ENCODE measurements at regions not wholly inside any gene's neighbourhood (a gene's known extent, or its start where the extent isn't known, plus 50 kb on each side); places are given as distances from the start of the nearest gene placed in this dataset.

DNA sequence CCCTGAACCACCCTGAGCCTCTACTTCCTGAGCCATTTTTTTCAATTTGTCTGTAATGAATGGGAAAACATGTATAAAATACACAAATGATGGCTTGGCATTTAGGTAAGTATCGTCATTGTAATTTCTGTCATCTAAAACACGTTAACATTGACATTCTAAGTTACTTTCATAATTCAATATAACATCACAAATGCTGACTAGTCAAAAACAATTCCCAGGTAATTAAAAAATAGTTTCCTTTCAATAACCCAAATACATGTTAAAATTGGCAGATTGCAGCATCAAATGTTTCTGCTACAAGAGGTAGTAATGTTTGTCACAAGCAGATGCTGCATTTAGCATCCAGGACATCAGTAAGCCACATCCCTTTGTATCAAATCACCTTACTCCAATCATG is 776.4 kb downstream of the KCTD16 start:
- no peak overlapping the region for H3K4me3 ChIP-seq (ENCODE audit: low read depth, low read length)
- no peak for DNase-seq (ENCODE audit: low read depth)
- TF ChIP-seq, protein P1, sequence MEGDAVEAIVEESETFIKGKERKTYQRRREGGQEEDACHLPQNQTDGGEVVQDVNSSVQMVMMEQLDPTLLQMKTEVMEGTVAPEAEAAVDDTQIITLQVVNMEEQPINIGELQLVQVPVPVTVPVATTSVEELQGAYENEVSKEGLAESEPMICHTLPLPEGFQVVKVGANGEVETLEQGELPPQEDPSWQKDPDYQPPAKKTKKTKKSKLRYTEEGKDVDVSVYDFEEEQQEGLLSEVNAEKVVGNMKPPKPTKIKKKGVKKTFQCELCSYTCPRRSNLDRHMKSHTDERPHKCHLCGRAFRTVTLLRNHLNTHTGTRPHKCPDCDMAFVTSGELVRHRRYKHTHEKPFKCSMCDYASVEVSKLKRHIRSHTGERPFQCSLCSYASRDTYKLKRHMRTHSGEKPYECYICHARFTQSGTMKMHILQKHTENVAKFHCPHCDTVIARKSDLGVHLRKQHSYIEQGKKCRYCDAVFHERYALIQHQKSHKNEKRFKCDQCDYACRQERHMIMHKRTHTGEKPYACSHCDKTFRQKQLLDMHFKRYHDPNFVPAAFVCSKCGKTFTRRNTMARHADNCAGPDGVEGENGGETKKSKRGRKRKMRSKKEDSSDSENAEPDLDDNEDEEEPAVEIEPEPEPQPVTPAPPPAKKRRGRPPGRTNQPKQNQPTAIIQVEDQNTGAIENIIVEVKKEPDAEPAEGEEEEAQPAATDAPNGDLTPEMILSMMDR (IDR thresholded peaks at IDR 0.05; ENCODE audit: insufficient read depth, low read length), result no peak

DNA sequence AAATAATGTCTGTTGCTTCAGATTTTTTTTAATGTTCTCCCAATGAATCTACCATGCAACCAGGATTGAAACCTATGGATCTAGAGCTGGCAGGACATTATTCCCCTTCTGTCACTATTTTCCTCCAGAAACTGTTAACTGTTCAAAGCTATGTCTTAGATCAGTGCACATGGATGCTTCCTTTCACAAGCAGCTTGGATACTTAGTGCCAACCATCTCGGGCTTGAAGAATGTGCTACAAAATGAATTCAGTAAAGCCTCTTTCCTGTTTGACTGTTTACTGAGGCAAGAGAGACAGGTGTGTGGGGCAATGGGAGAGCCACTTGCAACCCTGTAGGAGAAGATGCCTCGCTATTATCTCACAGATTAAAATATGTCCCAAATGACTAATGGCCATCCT is 774.8 kb downstream of the KCTD16 start:
- H3K4me3 ChIP-seq (ENCODE audit: low read depth, low read length), result no peak overlapping the region
- TF ChIP-seq, protein P1 (IDR thresholded peaks at IDR 0.05; ENCODE audit: insufficient read depth, low read length), result no peak

DNA sequence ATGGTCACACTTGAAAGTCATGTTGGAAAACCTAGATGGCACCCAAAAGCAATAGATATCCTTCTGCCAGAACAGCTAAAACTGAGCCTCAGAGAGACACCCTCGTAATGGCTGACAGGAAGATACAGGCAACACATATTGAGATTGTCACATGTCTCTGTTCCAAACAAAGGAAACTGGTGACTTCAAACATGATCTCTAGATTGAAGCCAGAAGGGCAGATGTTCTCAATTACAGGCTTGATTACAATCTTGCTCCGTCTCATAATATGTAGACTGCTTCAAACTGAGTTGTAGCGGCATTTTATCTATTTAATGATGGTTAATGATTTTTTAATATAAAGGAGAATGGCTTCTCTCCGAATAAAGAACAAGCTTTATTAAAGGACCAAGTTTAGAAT is 774.3 kb downstream of the KCTD16 start:
- no peak for DNase-seq (ENCODE audit: low read depth)
- H3K4me3 ChIP-seq (ENCODE audit: low read depth, low read length), result no peak overlapping the region
- TF ChIP-seq, protein P1 (IDR thresholded peaks at IDR 0.05; ENCODE audit: insufficient read depth, low read length), result no peak

More for the DNA sequence above, 774.8 kb downstream of the KCTD16 start:
- no peak for DNase-seq (ENCODE audit: low read depth)

DNA sequence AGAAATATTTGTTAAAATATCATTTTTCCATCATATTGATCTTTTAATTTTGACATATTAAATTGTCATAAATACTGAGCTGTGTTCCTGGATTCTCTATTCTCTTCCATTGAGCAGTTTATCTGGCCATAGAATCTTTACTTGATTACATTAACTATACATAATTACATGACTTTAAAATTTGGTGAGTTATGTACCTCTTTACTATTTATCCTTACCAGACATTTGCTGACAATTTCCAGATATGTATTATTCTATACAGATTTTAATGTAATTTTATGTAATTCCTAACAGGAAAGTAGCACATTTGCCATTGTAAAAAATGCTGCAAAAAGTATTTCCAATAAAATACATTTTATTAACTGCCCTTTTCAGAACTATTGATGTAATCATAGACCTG is 770.3 kb downstream of the KCTD16 start:
- TF ChIP-seq, protein P1 (IDR thresholded peaks at IDR 0.05; ENCODE audit: insufficient read depth, low read length), result no peak
- DNase-seq (ENCODE audit: low read depth), result no peak
- H3K4me3 ChIP-seq (ENCODE audit: low read depth, low read length), result no peak overlapping the region

DNA sequence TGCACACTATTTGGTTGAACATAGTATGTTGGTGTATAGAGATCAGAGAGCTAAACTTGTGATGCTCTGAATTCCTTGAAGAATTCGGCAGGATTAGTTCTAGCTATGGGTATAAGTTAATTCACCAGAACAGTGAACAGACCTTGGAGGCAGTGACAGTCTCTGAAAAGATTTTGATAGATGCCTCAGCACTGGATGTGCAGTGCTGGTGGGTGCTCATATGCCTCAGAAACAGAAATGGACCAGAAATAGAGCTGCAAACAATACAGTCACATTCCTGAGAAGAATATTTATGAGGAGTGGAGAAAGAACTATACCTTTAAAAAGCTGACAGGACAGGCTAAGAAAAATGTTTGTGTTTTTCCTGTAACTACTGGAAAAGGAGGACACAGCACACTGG is 747.7 kb downstream of the KCTD16 start:
- no peak overlapping the region for H3K4me3 ChIP-seq (ENCODE audit: low read depth, low read length)
- TF ChIP-seq, protein P1 (IDR thresholded peaks at IDR 0.05; ENCODE audit: insufficient read depth, low read length), result no peak
- no peak for DNase-seq (ENCODE audit: low read depth)

DNA sequence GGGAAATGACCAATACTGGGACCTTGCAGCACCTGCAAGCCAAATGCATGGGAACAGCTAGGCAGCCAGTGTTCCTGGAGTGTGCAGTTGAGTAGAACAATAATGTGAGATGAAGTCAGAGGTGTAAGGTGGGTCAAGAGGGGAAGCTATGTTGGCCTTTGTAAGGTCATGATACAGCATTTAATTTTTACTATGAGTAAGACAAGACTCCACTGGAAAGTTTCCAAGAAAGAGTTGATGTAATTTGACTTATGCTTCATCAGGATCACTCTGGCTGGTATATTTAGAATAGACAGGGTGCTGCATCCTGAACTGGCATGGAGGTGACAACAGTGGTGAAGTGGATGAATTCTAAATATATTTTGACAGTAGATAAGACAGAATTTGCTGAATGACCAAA is 744.8 kb downstream of the KCTD16 start:
- TF ChIP-seq, protein P1 (IDR thresholded peaks at IDR 0.05; ENCODE audit: insufficient read depth, low read length), result no peak

DNA sequence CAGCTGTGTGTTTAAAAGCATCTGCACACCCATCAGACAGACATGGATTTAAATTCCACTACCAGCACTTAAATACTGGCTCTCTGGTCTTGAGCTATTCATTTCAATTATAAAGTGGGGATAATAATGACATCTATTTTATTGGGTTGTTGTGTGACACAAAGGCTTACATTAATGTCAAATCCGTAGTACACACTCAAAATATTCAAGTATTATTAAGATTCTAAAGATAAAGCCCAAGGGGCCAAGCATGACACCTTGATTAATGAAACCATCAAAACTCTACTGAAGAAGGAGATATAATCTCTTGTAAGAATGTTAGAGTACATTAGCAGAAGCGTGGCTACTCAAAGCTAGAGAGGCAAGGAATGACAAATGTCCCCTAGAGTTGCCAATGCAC is 743.0 kb downstream of the KCTD16 start:
- TF ChIP-seq, protein P1 (IDR thresholded peaks at IDR 0.05; ENCODE audit: insufficient read depth, low read length), result no peak
- H3K4me3 ChIP-seq (ENCODE audit: low read depth, low read length), result no peak overlapping the region
- DNase-seq (ENCODE audit: low read depth), result no peak

More for the DNA sequence above, 744.8 kb downstream of the KCTD16 start:
- H3K4me3 ChIP-seq (ENCODE audit: low read depth, low read length), result no peak overlapping the region
- no peak for DNase-seq (ENCODE audit: low read depth)
